ENCODE measurements at regions not wholly inside any gene's neighbourhood (a gene's known extent, or its start where the extent isn't known, plus 50 kb on each side); places are given as distances from the start of the nearest gene placed in this dataset.

- H3K4me3 ChIP-seq (ENCODE audit: low read depth, low read length): no peak overlapping the region
- TF ChIP-seq CTCF (IDR thresholded peaks at IDR 0.05; ENCODE audit: low read depth, low read length) (no peak), POLR2A (IDR thresholded peaks at IDR 0.05; ENCODE audit: extremely low read depth, insufficient read length) (no peak), MAX (IDR thresholded peaks at IDR 0.05; ENCODE audit: low read depth, low read length) (no peak), MYC (IDR thresholded peaks at IDR 0.05; ENCODE audit: low read depth, low read length) (no peak)
- DNase-seq (ENCODE audit: low read depth): no peak
These were observed 666.0 kb downstream of the MED13L start for GRCh38 chr12:115611477-115611876.

- DNase-seq (ENCODE audit: low read depth): no peak
- H3K4me3 ChIP-seq (ENCODE audit: low read depth, low read length): no peak overlapping the region
- TF ChIP-seq MAX (IDR thresholded peaks at IDR 0.05; ENCODE audit: low read depth, low read length): no peak
- TF ChIP-seq MYC (IDR thresholded peaks at IDR 0.05; ENCODE audit: low read depth, low read length): no peak
- TF ChIP-seq CTCF (IDR thresholded peaks at IDR 0.05; ENCODE audit: low read depth, low read length): no peak
- TF ChIP-seq POLR2A (IDR thresholded peaks at IDR 0.05; ENCODE audit: extremely low read depth, insufficient read length): no peak
These were observed 668.1 kb downstream of the MED13L start for GRCh38 chr12:115609347-115609746.

GRCh38 chr12:115606040-115606439 is 671.5 kb downstream of the MED13L start:
- DNase-seq (ENCODE audit: low read depth): no peak
- H3K4me3 ChIP-seq (ENCODE audit: low read depth, low read length): no peak overlapping the region
- TF ChIP-seq MAX (IDR thresholded peaks at IDR 0.05; ENCODE audit: low read depth, low read length): no peak
- no peak for TF ChIP-seq MYC (IDR thresholded peaks at IDR 0.05; ENCODE audit: low read depth, low read length)
- no peak for TF ChIP-seq CTCF (IDR thresholded peaks at IDR 0.05; ENCODE audit: low read depth, low read length)
- TF ChIP-seq POLR2A (IDR thresholded peaks at IDR 0.05; ENCODE audit: extremely low read depth, insufficient read length): no peak

GRCh38 chr12:115598871-115599811 is 678.4 kb downstream of the MED13L start:
- DNase-seq (ENCODE audit: low read depth): no peak
- TF ChIP-seq POLR2A (IDR thresholded peaks at IDR 0.05; ENCODE audit: extremely low read depth, insufficient read length): no peak
- TF ChIP-seq MYC (IDR thresholded peaks at IDR 0.05; ENCODE audit: low read depth, low read length): no peak
- TF ChIP-seq CTCF (IDR thresholded peaks at IDR 0.05; ENCODE audit: low read depth, low read length): no peak
- TF ChIP-seq MAX (IDR thresholded peaks at IDR 0.05; ENCODE audit: low read depth, low read length): no peak
- H3K4me3 ChIP-seq (ENCODE audit: low read depth, low read length): no peak overlapping the region

- DNase-seq (ENCODE audit: low read depth): peak; percentile 66
- no peak overlapping the region for H3K4me3 ChIP-seq (ENCODE audit: low read depth, low read length)
- TF ChIP-seq MYC (IDR thresholded peaks at IDR 0.05; ENCODE audit: low read depth, low read length): no peak
- no peak for TF ChIP-seq POLR2A (IDR thresholded peaks at IDR 0.05; ENCODE audit: extremely low read depth, insufficient read length)
- TF ChIP-seq CTCF (IDR thresholded peaks at IDR 0.05; ENCODE audit: low read depth, low read length): no peak
- no peak for TF ChIP-seq MAX (IDR thresholded peaks at IDR 0.05; ENCODE audit: low read depth, low read length)
These were observed 680.3 kb downstream of the MED13L start for GRCh38 chr12:115597157-115597712.
